ENCODE measurements at regions not wholly inside any gene's neighbourhood (a gene's known extent, or its start where the extent isn't known, plus 50 kb on each side); places are given as distances from the start of the nearest gene placed in this dataset.

DNA sequence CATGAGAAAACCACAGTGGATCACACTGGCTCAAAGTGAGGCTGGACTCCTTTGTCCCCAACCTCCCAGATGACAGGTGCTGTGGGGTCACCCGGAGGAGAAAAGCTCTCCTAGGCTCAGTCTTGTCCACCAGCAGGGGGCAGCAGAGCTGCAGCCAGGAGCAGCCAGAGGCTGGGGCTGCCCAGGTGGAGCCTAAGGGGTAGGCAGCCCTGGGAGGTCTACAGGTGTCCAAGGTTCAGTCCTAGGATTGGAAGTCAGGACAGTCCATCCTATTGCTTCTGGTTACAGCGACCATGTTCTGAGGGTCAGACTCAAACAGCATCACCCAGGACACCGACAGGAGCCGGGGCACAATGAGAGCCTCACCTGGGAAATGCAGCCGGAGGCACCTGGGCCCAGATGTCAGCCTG is 77.6 kb upstream of the IGLL5 start:
- peak; percentile 50 for DNase-seq (ENCODE audit: low spot score)
- POLR2A ChIA-PET: no interaction called here
- TF ChIP-seq, protein P1, sequence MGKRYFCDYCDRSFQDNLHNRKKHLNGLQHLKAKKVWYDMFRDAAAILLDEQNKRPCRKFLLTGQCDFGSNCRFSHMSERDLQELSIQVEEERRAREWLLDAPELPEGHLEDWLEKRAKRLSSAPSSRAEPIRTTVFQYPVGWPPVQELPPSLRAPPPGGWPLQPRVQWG (CRISPR knock-in tag; IDR thresholded peaks at IDR 0.05; ENCODE audit: borderline replicate concordance, low read depth): no peak
- TF ChIP-seq FIP1L1 (IDR thresholded peaks at IDR 0.05; ENCODE audit: borderline replicate concordance, insufficient read depth, low read depth, low read length) (no peak), ZBTB7A (CRISPR knock-in tag; IDR thresholded peaks at IDR 0.05) (no peak), STAG1 (CRISPR knock-in tag; IDR thresholded peaks at IDR 0.05) (peak; percentile 62), RAD21 (CRISPR knock-in tag; IDR thresholded peaks at IDR 0.05) (peak; percentile 55; the same call in 1 of the 2 replicates), ATF1 (CRISPR knock-in tag; IDR thresholded peaks at IDR 0.05) (no peak), ZNF883 (CRISPR knock-in tag; IDR thresholded peaks at IDR 0.05; ENCODE audit: not compliant biosample characterization) (no peak), SOX5 (CRISPR knock-in tag; IDR thresholded peaks at IDR 0.05; ENCODE audit: borderline replicate concordance) (no peak), KDM2A (CRISPR knock-in tag; IDR thresholded peaks at IDR 0.05; ENCODE audit: borderline replicate concordance, low read depth) (0 out of 2 replicates have a peak, but pooled peaks have one; percentile 23), HNRNPLL (IDR thresholded peaks at IDR 0.05; ENCODE audit: low read depth, low read length, poor library complexity, severe bottlenecking) (no peak), SMC3 (IDR thresholded peaks at IDR 0.05; ENCODE audit: low read length) (0 out of 2 replicates have a peak, but pooled peaks have one; percentile 17), ETV6 (CRISPR knock-in tag; conservative IDR thresholded peaks at IDR 0.05) (no peak)
- TF ChIP-seq, protein P2, sequence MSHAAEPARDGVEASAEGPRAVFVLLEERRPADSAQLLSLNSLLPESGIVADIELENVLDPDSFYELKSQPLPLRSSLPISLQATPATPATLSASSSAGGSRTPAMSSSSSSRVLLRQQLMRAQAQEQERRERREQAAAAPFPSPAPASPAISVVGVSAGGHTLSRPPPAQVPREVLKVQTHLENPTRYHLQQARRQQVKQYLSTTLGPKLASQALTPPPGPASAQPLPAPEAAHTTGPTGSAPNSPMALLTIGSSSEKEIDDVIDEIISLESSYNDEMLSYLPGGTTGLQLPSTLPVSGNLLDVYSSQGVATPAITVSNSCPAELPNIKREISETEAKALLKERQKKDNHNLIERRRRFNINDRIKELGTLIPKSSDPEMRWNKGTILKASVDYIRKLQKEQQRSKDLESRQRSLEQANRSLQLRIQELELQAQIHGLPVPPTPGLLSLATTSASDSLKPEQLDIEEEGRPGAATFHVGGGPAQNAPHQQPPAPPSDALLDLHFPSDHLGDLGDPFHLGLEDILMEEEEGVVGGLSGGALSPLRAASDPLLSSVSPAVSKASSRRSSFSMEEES (CRISPR knock-in tag; IDR thresholded peaks at IDR 0.05): no peak
- TF ChIP-seq, protein P3, sequence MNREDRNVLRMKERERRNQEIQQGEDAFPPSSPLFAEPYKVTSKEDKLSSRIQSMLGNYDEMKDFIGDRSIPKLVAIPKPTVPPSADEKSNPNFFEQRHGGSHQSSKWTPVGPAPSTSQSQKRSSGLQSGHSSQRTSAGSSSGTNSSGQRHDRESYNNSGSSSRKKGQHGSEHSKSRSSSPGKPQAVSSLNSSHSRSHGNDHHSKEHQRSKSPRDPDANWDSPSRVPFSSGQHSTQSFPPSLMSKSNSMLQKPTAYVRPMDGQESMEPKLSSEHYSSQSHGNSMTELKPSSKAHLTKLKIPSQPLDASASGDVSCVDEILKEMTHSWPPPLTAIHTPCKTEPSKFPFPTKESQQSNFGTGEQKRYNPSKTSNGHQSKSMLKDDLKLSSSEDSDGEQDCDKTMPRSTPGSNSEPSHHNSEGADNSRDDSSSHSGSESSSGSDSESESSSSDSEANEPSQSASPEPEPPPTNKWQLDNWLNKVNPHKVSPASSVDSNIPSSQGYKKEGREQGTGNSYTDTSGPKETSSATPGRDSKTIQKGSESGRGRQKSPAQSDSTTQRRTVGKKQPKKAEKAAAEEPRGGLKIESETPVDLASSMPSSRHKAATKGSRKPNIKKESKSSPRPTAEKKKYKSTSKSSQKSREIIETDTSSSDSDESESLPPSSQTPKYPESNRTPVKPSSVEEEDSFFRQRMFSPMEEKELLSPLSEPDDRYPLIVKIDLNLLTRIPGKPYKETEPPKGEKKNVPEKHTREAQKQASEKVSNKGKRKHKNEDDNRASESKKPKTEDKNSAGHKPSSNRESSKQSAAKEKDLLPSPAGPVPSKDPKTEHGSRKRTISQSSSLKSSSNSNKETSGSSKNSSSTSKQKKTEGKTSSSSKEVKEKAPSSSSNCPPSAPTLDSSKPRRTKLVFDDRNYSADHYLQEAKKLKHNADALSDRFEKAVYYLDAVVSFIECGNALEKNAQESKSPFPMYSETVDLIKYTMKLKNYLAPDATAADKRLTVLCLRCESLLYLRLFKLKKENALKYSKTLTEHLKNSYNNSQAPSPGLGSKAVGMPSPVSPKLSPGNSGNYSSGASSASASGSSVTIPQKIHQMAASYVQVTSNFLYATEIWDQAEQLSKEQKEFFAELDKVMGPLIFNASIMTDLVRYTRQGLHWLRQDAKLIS (CRISPR knock-in tag; IDR thresholded peaks at IDR 0.05): no peak
- TF ChIP-seq, protein P4, sequence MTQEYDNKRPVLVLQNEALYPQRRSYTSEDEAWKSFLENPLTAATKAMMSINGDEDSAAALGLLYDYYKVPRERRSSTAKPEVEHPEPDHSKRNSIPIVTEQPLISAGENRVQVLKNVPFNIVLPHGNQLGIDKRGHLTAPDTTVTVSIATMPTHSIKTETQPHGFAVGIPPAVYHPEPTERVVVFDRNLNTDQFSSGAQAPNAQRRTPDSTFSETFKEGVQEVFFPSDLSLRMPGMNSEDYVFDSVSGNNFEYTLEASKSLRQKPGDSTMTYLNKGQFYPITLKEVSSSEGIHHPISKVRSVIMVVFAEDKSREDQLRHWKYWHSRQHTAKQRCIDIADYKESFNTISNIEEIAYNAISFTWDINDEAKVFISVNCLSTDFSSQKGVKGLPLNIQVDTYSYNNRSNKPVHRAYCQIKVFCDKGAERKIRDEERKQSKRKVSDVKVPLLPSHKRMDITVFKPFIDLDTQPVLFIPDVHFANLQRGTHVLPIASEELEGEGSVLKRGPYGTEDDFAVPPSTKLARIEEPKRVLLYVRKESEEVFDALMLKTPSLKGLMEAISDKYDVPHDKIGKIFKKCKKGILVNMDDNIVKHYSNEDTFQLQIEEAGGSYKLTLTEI (CRISPR knock-in tag; conservative IDR thresholded peaks at IDR 0.05): no peak

More for the DNA sequence above, 77.6 kb upstream of the IGLL5 start:
- Histone ChIP-seq H3K9me3 (ENCODE audit: low read length) (no peaks in the 10 kb centered on the region), H3K27ac (ENCODE audit: extremely low read length, insufficient read depth, low read length) (no peak overlapping the region), H3K36me3 (replicated peaks in 1 of 2; ENCODE audit: control insufficient read depth in 1 of 2, insufficient read depth in 2 of 2, low read length in 2 of 2) (no peaks in the 10 kb centered on the region), H3K9ac (ENCODE audit: insufficient read depth, low read depth, low read length) (no peak overlapping the region), H3K4me3 (replicated peaks in 1 of 3; ENCODE audit: insufficient read depth in 1 of 3, low read depth in 2 of 3, low read length in 3 of 3) (no peak overlapping the region), H3K4me1 (ENCODE audit: insufficient read depth, low read length) (no peaks in the 10 kb centered on the region), H3K4me2 (ENCODE audit: low read depth, low read length) (no peak overlapping the region), H2AFZ (ENCODE audit: low read length) (no peak overlapping the region), H4K20me1 (ENCODE audit: insufficient read depth, low read length) (no peaks in the 10 kb centered on the region), H3K79me2 (ENCODE audit: insufficient read depth, low read length) (no peaks in the 10 kb centered on the region), H3K27me3 (ENCODE audit: control insufficient read depth in 1 of 2, insufficient read depth in 2 of 2, low read length in 2 of 2) (peaks cover 0 to 25% of the 10 kb centered on the region in 2 experiments; a peak in 3 of 5 replicates)
- in situ Hi-C loops (cut with HindIII; ENCODE audit: extremely low pct_ligation_motif_present, low pct_unique_long_range_greater_than_20kb) (no loop called here), intact Hi-C loops (cut with micrococcal nuclease; ENCODE audit: unreplicated experiment) (loop anchor here (2.0 kb wide), 1 partner anchor 75 kb away; no protein-coding TSS in a partner anchor)
- ATAC-seq (peak; percentile 97), FAIRE-seq (no peak)
- CTCF ChIA-PET (ENCODE audit: low intra/inter-chr PET ratio, low total read pairs): interaction anchor here (0.6 to 1.4 kb wide), 3 partner anchors 67 to 149 kb away, joined by 3 to 5 read pairs (median 5); no protein-coding TSS in a partner anchor
- WGBS (ENCODE audit: low lambda C conversion rate): 0% methylated on average over 1 of the region's 5 CpGs
- no TSS peak for BruUV-seq (replicated peaks)

Measured in HepG2 (cell line).